ENCODE measurements at regions not wholly inside any gene's neighbourhood (a gene's known extent, or its start where the extent isn't known, plus 50 kb on each side); places are given as distances from the start of the nearest gene placed in this dataset.

DNA sequence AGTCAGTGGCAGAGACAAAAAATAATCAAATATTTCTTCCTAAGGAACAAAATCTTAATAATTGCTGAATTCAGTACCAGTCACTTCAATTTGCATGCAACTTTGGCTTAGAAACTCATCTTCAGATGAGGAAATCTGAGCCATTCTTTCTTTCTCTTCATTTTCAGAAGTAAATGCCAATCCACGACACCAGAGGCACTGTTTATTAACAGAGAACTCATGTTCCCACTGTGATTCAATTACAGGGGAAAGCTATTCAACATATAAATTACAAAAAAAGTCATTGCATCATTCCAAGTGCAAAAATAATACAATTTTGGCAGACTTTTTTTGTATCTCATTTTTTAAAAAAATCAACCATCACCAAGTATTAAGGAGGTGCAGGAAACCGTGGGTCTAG lies 816.1 kb upstream of the TMEM132C start:
- ChIA-PET CTCF (ENCODE audit: unreplicated experiment) (no interaction called here), POLR2A (no interaction called here)
- Histone ChIP-seq H4K20me1 (ENCODE audit: insufficient read depth, low read length) (no peaks in the 10 kb centered on the region), H3K9me3 (ENCODE audit: low read length) (no peaks in the 10 kb centered on the region), H3K4me3 (ENCODE audit: low read depth, low read length, poor library complexity, severe bottlenecking) (no peak overlapping the region), H3K4me2 (ENCODE audit: low read length) (no peak overlapping the region), H3K4me1 (ENCODE audit: insufficient read depth, low read length, poor library complexity, severe bottlenecking) (no peaks in the 10 kb centered on the region), H3K36me3 (ENCODE audit: insufficient read depth, low read length) (no peaks in the 10 kb centered on the region), H3K9me2 (ENCODE audit: insufficient read depth, low read length) (no peaks in the 10 kb centered on the region), H2AFZ (ENCODE audit: low read length) (no peak overlapping the region), H3K79me2 (ENCODE audit: insufficient read depth, low read depth, low read length) (no peaks in the 10 kb centered on the region), H3K27ac (ENCODE audit: low read depth, low read length, poor library complexity, severe bottlenecking) (no peak overlapping the region)
- BruUV-seq (replicated peaks) = no TSS peak
- DNase-seq (ENCODE audit: low spot score) = no peak
- TF ChIP-seq, protein P1, sequence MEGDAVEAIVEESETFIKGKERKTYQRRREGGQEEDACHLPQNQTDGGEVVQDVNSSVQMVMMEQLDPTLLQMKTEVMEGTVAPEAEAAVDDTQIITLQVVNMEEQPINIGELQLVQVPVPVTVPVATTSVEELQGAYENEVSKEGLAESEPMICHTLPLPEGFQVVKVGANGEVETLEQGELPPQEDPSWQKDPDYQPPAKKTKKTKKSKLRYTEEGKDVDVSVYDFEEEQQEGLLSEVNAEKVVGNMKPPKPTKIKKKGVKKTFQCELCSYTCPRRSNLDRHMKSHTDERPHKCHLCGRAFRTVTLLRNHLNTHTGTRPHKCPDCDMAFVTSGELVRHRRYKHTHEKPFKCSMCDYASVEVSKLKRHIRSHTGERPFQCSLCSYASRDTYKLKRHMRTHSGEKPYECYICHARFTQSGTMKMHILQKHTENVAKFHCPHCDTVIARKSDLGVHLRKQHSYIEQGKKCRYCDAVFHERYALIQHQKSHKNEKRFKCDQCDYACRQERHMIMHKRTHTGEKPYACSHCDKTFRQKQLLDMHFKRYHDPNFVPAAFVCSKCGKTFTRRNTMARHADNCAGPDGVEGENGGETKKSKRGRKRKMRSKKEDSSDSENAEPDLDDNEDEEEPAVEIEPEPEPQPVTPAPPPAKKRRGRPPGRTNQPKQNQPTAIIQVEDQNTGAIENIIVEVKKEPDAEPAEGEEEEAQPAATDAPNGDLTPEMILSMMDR (conservative IDR thresholded peaks at IDR 0.05; ENCODE audit: low read length) = no peak
- TF ChIP-seq EZH2phosphoT487 (IDR thresholded peaks at IDR 0.05; ENCODE audit: borderline replicate concordance, low read depth, low read length) = no peak
- intact Hi-C loops (cut with micrococcal nuclease; ENCODE audit: unreplicated experiment) = no loop called here

DNA sequence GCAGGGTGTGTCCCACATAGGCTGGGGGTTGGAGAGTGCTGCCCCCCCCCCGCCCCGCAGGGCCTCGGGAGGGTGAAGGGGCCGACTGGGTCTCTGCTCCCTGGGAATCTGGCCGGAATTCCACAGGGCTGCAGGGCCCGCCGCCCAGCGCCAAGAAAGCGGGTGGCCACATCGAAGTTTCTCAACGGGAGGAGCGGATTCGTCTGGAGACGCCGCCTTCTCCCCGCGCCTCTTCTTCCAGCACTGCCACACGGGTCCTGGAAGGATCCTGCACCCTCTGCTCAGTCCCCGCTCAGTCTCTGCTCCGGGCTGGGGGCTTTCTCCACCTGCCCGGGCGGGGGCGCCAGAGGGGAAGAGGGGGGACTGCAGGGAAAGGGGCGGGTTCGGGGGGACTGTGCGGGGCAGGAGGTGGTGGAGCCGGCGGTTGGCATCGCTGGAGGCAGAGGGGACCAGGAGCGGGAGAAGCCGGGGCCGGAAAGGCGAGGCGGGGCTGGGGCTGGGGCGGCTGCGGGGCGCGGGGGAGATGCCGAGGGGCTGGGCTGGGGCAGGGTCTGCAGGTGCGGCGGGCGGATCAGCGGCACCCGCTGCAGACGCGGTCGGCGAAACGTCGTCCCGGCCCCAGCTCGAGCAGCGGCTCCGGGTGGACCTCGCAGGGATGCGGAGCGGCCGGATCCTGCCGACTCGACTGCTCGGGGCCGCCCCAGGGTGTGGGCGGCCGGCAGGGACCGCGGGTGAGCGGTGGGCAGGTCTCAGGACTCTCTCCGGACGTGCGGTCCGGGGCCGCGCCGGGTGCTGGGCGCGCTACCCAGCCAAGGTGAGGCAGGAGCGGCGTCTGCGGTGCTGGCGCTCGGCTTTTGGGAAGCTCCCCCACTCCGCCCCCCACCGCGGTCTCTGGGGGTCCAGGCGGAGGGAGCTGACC lies 811.4 kb upstream of the TMEM132C start:
- Histone ChIP-seq H3K9me3 (ENCODE audit: low read length) (no peaks in the 10 kb centered on the region), H3K36me3 (ENCODE audit: insufficient read depth, low read length) (no peaks in the 10 kb centered on the region), H4K20me1 (ENCODE audit: insufficient read depth, low read length) (no peaks in the 10 kb centered on the region), H3K4me2 (ENCODE audit: low read length) (no peak overlapping the region), H3K9me2 (ENCODE audit: insufficient read depth, low read length) (no peaks in the 10 kb centered on the region), H3K79me2 (ENCODE audit: insufficient read depth, low read depth, low read length) (no peaks in the 10 kb centered on the region), H3K4me1 (ENCODE audit: insufficient read depth, low read length, poor library complexity, severe bottlenecking) (no peaks in the 10 kb centered on the region), H2AFZ (ENCODE audit: low read length) (no peak overlapping the region), H3K4me3 (ENCODE audit: low read depth, low read length, poor library complexity, severe bottlenecking) (no peak overlapping the region), H3K27ac (ENCODE audit: low read depth, low read length, poor library complexity, severe bottlenecking) (no peak overlapping the region)
- ChIA-PET CTCF (ENCODE audit: unreplicated experiment) (no interaction called here), POLR2A (no interaction called here)
- no peak for DNase-seq (ENCODE audit: low spot score)
- intact Hi-C loops (cut with micrococcal nuclease; ENCODE audit: unreplicated experiment) = no loop called here
- TF ChIP-seq, protein P1 (conservative IDR thresholded peaks at IDR 0.05; ENCODE audit: low read length) = no peak
- no peak for TF ChIP-seq EZH2phosphoT487 (IDR thresholded peaks at IDR 0.05; ENCODE audit: borderline replicate concordance, low read depth, low read length)
- BruUV-seq (replicated peaks) = no TSS peak

DNA sequence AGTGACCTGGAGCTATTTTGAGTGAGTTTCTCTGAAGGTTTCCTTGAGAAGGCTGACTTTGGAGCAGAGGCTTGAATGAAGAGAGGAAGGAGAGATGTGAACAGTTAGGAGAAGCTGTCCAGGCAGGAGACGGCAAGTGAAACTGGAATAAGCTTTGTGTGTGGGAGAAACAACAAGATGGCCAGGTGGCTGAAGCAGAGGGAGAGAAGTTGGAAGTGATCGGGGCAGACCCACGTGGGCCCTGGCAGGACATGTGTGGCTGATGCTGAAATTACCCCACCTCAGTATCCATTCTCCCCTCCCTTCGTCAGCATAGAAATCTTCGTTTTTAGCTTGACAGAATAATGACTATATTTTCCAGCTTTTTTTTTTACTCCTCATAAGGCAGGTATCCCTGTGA lies 809.2 kb upstream of the TMEM132C start:
- Histone ChIP-seq H2AFZ (ENCODE audit: low read length) (no peak overlapping the region), H3K27ac (ENCODE audit: low read depth, low read length, poor library complexity, severe bottlenecking) (no peak overlapping the region), H3K9me3 (ENCODE audit: low read length) (no peaks in the 10 kb centered on the region), H4K20me1 (ENCODE audit: insufficient read depth, low read length) (no peaks in the 10 kb centered on the region), H3K4me1 (ENCODE audit: insufficient read depth, low read length, poor library complexity, severe bottlenecking) (no peaks in the 10 kb centered on the region), H3K4me3 (ENCODE audit: low read depth, low read length, poor library complexity, severe bottlenecking) (no peak overlapping the region), H3K36me3 (ENCODE audit: insufficient read depth, low read length) (no peaks in the 10 kb centered on the region), H3K9me2 (ENCODE audit: insufficient read depth, low read length) (no peaks in the 10 kb centered on the region), H3K79me2 (ENCODE audit: insufficient read depth, low read depth, low read length) (no peaks in the 10 kb centered on the region), H3K4me2 (ENCODE audit: low read length) (no peak overlapping the region)
- intact Hi-C loops (cut with micrococcal nuclease; ENCODE audit: unreplicated experiment) = no loop called here
- ChIA-PET CTCF (ENCODE audit: unreplicated experiment) (no interaction called here), POLR2A (interaction anchor here (0.9 kb wide), 1 partner anchor 354 kb away, joined by 3 read pairs; no protein-coding TSS in a partner anchor)
- BruUV-seq (replicated peaks) = no TSS peak
- DNase-seq (ENCODE audit: low spot score) = no peak
- TF ChIP-seq, protein P1 (conservative IDR thresholded peaks at IDR 0.05; ENCODE audit: low read length) = no peak
